ENCODE measurements at regions not wholly inside any gene's neighbourhood (a gene's known extent, or its start where the extent isn't known, plus 50 kb on each side); places are given as distances from the start of the nearest gene placed in this dataset.
"Not testable (repeated sequence)": the region's sequence is repeated elsewhere in the genome, so short reads cannot be mapped to it uniquely, and the experiment has no call there.

DNA sequence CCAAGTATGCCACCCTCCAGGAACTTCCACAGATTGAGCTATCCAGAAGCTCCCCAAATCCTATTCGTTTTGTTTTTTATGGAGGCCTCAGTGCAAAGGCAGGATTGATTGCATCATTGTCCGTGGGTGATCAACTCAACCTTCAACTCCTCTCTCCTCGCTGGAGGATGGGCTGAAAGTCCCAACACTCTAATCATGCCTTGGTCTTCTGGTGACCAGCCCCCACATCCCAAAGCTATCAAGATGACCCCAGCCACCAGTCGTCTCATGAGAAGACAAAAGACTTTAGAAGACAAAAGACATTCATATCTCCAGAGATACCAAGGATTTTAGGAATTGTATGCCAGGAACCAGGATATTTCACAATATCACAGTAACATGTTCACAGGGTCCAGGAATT is 441.6 kb upstream of the WWC1 start:
- Histone ChIP-seq H3K4me1 (ENCODE audit: control insufficient read depth, low read depth, low read length) (no peaks in the 10 kb centered on the region), H3K36me3 (ENCODE audit: control insufficient read depth, low read depth, low read length) (no peaks in the 10 kb centered on the region), H3K27ac (ENCODE audit: low read length) (no peak overlapping the region)

DNA sequence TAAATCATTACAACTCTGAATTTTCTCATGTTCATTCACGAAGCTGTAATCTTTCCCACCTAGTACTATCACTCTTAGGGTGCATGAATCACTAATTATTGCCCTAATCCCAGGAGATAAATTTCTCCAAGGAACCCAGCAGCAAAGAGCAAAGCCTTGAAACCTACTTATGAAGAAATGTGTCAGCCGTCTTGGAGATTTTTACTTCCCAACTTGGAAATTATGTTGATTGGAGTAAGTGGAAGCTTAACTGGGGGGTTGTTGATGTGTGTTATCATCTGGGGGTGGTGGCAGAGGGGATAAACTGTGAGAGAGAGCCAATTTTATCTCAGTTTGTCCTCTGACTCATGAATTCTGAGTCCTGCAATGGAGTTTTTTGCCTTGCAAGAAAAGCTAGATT is 440.5 kb upstream of the WWC1 start:
- Histone ChIP-seq H3K4me1 (ENCODE audit: control insufficient read depth, low read depth, low read length) (no peaks in the 10 kb centered on the region), H3K27me3 (ENCODE audit: control insufficient read depth, insufficient read depth, low read length) (no peaks in the 10 kb centered on the region), H3K9ac (ENCODE audit: low read length) (no peak overlapping the region), H3K9me3 (ENCODE audit: control insufficient read depth, low read depth, low read length) (no peaks in the 10 kb centered on the region), H3K4me3 (ENCODE audit: low read length) (no peak overlapping the region), H3K36me3 (ENCODE audit: control insufficient read depth, low read depth, low read length) (no peaks in the 10 kb centered on the region), H3K27ac (ENCODE audit: low read length) (no peak overlapping the region)

More for the DNA sequence above, 441.6 kb upstream of the WWC1 start:
- Histone ChIP-seq H3K4me3 (ENCODE audit: low read length) (no peak overlapping the region), H3K9me3 (ENCODE audit: control insufficient read depth, low read depth, low read length) (no peaks in the 10 kb centered on the region), H3K9ac (ENCODE audit: low read length) (no peak overlapping the region), H3K27me3 (ENCODE audit: control insufficient read depth, insufficient read depth, low read length) (no peaks in the 10 kb centered on the region)

DNA sequence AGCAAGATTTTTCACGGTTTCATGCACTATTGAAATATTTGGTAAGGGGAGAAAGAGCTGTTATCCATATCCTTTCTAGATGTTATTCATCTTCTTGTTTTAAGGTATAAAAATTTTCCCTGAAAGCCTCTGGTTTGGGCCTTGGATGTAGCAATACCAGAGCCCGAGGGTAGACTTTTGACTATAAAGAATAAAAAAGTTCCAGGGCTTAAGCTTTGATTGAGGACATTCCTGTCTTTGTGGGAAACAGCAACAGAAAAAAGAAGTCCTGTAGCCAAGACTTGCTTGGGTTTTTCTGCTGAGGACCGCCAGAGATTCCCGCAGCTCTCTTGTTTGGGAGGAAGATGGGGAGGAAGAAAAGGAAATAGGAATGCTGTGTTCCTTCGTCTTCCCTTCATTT is 440.0 kb upstream of the WWC1 start:
- H3K9ac ChIP-seq (ENCODE audit: low read length): no peak overlapping the region
- no peaks in the 10 kb centered on the region for H3K9me3 ChIP-seq (ENCODE audit: control insufficient read depth, low read depth, low read length)
- no peak overlapping the region for H3K27ac ChIP-seq (ENCODE audit: low read length)
- no peaks in the 10 kb centered on the region for H3K27me3 ChIP-seq (ENCODE audit: control insufficient read depth, insufficient read depth, low read length)
- H3K36me3 ChIP-seq (ENCODE audit: control insufficient read depth, low read depth, low read length): no peaks in the 10 kb centered on the region
- H3K4me1 ChIP-seq (ENCODE audit: control insufficient read depth, low read depth, low read length): no peaks in the 10 kb centered on the region
- H3K4me3 ChIP-seq (ENCODE audit: low read length): no peak overlapping the region

DNA sequence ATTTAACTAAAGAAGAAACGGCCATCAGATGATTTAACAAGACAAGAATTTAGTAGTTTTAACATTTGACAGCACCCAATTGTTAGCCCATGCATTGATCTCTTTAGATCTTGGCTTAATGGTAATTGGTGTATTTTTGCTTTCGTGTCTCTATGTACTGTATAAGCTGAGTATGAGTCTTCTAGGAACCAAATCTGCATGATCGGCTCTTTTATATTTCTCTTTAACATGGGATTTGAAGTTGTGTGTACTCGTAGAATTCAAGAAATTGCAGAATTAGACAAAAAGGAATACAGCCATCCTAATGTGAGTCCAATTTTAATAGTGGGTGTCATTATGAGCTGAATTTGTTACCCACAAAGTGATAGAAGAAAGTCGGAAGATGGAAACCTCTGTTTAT is 438.9 kb upstream of the WWC1 start:
- H3K27me3 ChIP-seq (ENCODE audit: control insufficient read depth, insufficient read depth, low read length): no peaks in the 10 kb centered on the region
- H3K36me3 ChIP-seq (ENCODE audit: control insufficient read depth, low read depth, low read length): no peaks in the 10 kb centered on the region
- H3K4me3 ChIP-seq (ENCODE audit: low read length): no peak overlapping the region
- H3K27ac ChIP-seq (ENCODE audit: low read length): no peak overlapping the region
- H3K4me1 ChIP-seq (ENCODE audit: control insufficient read depth, low read depth, low read length): no peaks in the 10 kb centered on the region
- H3K9me3 ChIP-seq (ENCODE audit: control insufficient read depth, low read depth, low read length): no peaks in the 10 kb centered on the region
- H3K9ac ChIP-seq (ENCODE audit: low read length): no peak overlapping the region

- H3K27me3 ChIP-seq (ENCODE audit: control insufficient read depth, insufficient read depth, low read length): no peaks in the 10 kb centered on the region
- H3K36me3 ChIP-seq (ENCODE audit: control insufficient read depth, low read depth, low read length): no peaks in the 10 kb centered on the region
- H3K9me3 ChIP-seq (ENCODE audit: control insufficient read depth, low read depth, low read length): no peaks in the 10 kb centered on the region
- no peak overlapping the region for H3K27ac ChIP-seq (ENCODE audit: low read length)
- H3K4me3 ChIP-seq (ENCODE audit: low read length): no peak overlapping the region
- H3K4me1 ChIP-seq (ENCODE audit: control insufficient read depth, low read depth, low read length): no peaks in the 10 kb centered on the region
- no peak overlapping the region for H3K9ac ChIP-seq (ENCODE audit: low read length)
Measured at GRCh38 chr5:167853421-167853820, 438.0 kb upstream of the WWC1 start.

GRCh38 chr5:167855818-167856217 is 435.6 kb upstream of the WWC1 start:
- no peak overlapping the region for H3K27ac ChIP-seq (ENCODE audit: low read length)
- H3K9me3 ChIP-seq (ENCODE audit: control insufficient read depth, low read depth, low read length): no peaks in the 10 kb centered on the region
- H3K36me3 ChIP-seq (ENCODE audit: control insufficient read depth, low read depth, low read length): no peaks in the 10 kb centered on the region
- no peak overlapping the region for H3K4me3 ChIP-seq (ENCODE audit: low read length)
- H3K9ac ChIP-seq (ENCODE audit: low read length): no peak overlapping the region
- H3K4me1 ChIP-seq (ENCODE audit: control insufficient read depth, low read depth, low read length): no peaks in the 10 kb centered on the region
- H3K27me3 ChIP-seq (ENCODE audit: control insufficient read depth, insufficient read depth, low read length): no peaks in the 10 kb centered on the region

DNA sequence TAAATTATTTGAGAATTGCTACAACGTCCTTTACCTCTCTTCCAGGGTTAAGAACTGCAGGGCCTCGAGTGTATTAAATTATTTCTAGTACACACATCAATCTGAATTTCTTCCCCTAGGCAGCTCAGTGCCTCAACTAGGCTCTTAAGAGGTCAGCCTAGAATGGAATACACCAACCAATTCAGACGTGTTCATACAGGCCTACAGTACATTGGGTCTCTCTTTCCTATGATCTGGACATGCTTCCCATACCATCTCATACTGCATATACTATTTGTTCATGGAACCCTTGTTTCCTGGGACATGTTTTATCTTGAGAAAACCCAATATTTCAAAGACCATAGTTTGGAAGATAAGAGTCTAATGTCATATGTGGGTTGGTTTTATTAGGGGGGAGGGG is 434.1 kb upstream of the WWC1 start:
- H3K4me1 ChIP-seq (ENCODE audit: control insufficient read depth, low read depth, low read length): no peaks in the 10 kb centered on the region
- H3K36me3 ChIP-seq (ENCODE audit: control insufficient read depth, low read depth, low read length): no peaks in the 10 kb centered on the region
- no peaks in the 10 kb centered on the region for H3K9me3 ChIP-seq (ENCODE audit: control insufficient read depth, low read depth, low read length)
- H3K4me3 ChIP-seq (ENCODE audit: low read length): no peak overlapping the region
- no peak overlapping the region for H3K9ac ChIP-seq (ENCODE audit: low read length)
- H3K27me3 ChIP-seq (ENCODE audit: control insufficient read depth, insufficient read depth, low read length): no peaks in the 10 kb centered on the region
- H3K27ac ChIP-seq (ENCODE audit: low read length): no peak overlapping the region

- not testable (repeated sequence) for H3K9me3 ChIP-seq (ENCODE audit: control insufficient read depth, low read depth, low read length); H3K9ac ChIP-seq (ENCODE audit: low read length); H3K4me1 ChIP-seq (ENCODE audit: control insufficient read depth, low read depth, low read length); H3K27ac ChIP-seq (ENCODE audit: low read length); H3K36me3 ChIP-seq (ENCODE audit: control insufficient read depth, low read depth, low read length); H3K27me3 ChIP-seq (ENCODE audit: control insufficient read depth, insufficient read depth, low read length); H3K4me3 ChIP-seq (ENCODE audit: low read length)
Measured at GRCh38 chr5:167858186-167858855, 433.1 kb upstream of the WWC1 start.

DNA sequence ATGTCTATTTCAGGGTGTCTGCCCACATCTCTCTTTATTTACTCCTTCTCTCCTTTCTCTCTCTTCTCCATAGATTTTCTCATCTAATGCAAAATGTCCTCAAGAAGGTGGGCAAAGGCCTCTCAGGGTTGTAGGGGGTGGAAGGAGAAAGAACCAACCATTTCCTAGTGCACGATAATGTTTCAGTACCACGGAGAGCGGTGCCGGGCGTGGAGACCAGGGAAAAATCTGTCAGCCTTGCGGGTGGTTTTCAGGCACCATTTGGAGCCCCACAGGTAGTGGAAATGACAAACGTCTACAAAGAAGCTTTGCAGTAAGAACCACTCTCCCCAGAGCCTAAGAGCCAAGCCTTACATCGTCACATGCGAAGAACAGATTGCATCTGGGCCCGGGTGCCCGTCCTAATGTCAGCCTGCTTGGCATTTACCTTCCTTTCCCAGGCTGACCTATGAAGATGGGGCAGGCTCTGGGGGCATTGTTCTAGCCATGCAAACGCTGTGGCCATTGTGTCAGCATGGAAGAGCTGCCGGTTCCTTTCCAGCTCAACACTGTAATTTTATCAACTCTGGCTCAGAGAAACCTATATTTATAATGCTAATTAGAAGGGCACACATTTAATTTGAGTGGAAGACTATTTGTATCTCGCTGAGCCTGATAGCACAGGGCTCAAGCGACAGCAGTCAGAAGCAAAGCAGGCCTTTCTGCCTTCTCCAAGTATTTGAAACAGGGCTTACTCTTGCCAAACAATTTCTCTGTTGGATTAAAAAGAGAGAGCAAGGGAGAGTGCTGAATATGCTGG is 430.1 kb upstream of the WWC1 start:
- Histone ChIP-seq H3K27ac (ENCODE audit: low read length) (no peak overlapping the region), H3K4me3 (ENCODE audit: low read length) (no peak overlapping the region), H3K27me3 (ENCODE audit: control insufficient read depth, insufficient read depth, low read length) (no peaks in the 10 kb centered on the region), H3K9me3 (ENCODE audit: control insufficient read depth, low read depth, low read length) (no peaks in the 10 kb centered on the region), H3K4me1 (ENCODE audit: control insufficient read depth, low read depth, low read length) (no peaks in the 10 kb centered on the region), H3K9ac (ENCODE audit: low read length) (no peak overlapping the region), H3K36me3 (ENCODE audit: control insufficient read depth, low read depth, low read length) (no peaks in the 10 kb centered on the region)

DNA sequence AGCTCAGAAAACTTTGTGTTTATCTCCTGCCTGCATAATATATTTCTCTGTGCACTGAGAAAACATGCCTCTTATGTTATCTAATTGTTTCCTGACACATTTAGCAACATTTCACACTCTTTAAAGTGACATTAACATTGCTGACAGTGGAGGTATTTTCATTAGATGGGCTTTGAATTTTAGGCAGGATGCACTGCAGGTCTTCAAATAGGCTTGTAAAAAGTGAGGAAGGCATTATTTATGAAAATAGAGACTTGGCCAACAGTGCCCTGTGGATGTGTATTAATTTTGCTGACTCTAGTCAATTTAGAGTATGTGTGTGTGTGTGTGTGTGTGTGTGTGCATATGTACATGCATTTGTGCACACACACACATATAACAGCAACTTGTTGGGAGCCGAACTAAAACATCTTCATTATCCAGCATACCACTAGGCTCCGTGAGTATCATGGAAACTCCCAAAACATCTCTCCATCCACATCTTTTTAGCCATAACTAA is 429.5 kb upstream of the WWC1 start:
- H3K9me3 ChIP-seq (ENCODE audit: control insufficient read depth, low read depth, low read length): no peaks in the 10 kb centered on the region

DNA sequence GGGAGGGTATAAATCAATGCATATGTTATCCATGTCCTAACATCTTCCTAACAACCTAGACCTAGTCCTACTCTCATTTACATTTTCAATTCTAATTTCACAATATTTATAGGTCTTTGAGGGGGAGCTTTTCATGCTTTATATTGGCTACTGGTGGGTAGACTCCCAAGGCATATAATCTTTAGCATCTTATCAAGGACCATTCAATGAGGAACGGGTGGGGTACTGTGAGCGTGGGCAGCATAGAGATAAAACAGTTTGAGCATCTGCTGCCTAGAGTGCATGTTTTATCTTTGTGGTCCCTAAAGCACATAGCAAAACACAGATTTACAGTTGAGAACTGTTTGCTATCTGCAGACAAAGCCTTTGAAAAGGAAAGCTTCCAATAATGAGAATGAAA is 427.6 kb upstream of the WWC1 start:
- no peaks in the 10 kb centered on the region for H3K36me3 ChIP-seq (ENCODE audit: control insufficient read depth, low read depth, low read length)
- H3K27ac ChIP-seq (ENCODE audit: low read length): no peak overlapping the region
- H3K9ac ChIP-seq (ENCODE audit: low read length): no peak overlapping the region
- H3K9me3 ChIP-seq (ENCODE audit: control insufficient read depth, low read depth, low read length): no peaks in the 10 kb centered on the region
- no peaks in the 10 kb centered on the region for H3K27me3 ChIP-seq (ENCODE audit: control insufficient read depth, insufficient read depth, low read length)
- H3K4me3 ChIP-seq (ENCODE audit: low read length): no peak overlapping the region
- H3K4me1 ChIP-seq (ENCODE audit: control insufficient read depth, low read depth, low read length): no peaks in the 10 kb centered on the region

More for the DNA sequence above, 429.5 kb upstream of the WWC1 start:
- Histone ChIP-seq H3K36me3 (ENCODE audit: control insufficient read depth, low read depth, low read length) (no peaks in the 10 kb centered on the region), H3K9ac (ENCODE audit: low read length) (no peak overlapping the region), H3K27ac (ENCODE audit: low read length) (no peak overlapping the region), H3K27me3 (ENCODE audit: control insufficient read depth, insufficient read depth, low read length) (no peaks in the 10 kb centered on the region), H3K4me3 (ENCODE audit: low read length) (no peak overlapping the region), H3K4me1 (ENCODE audit: control insufficient read depth, low read depth, low read length) (no peaks in the 10 kb centered on the region)

DNA sequence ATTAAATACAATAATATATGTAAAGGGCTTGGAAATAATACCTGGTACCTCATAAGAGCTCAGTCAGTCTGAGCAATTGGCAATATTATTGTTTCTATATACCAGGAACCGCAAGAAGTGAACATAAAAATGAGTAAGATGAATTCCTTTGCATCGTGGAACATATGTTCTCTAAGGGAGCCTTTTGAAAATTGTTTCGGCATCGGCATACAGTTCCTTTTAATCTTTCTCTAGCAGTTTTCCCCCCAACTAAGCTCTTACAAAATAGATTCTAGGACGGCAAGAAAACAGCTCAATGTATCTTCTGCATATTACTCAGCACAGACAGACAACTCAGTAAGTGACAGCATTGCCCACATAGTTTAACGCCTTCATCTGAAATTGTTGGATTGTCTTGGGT is 426.6 kb upstream of the WWC1 start:
- Histone ChIP-seq H3K27ac (ENCODE audit: low read length) (no peak overlapping the region), H3K4me1 (ENCODE audit: control insufficient read depth, low read depth, low read length) (no peaks in the 10 kb centered on the region), H3K4me3 (ENCODE audit: low read length) (no peak overlapping the region), H3K36me3 (ENCODE audit: control insufficient read depth, low read depth, low read length) (no peaks in the 10 kb centered on the region), H3K9ac (ENCODE audit: low read length) (no peak overlapping the region), H3K9me3 (ENCODE audit: control insufficient read depth, low read depth, low read length) (no peaks in the 10 kb centered on the region), H3K27me3 (ENCODE audit: control insufficient read depth, insufficient read depth, low read length) (no peaks in the 10 kb centered on the region)
